Brain microvascular endothelial cell (primary cell): ENCODE measurements at regions not wholly inside any gene's neighbourhood (a gene's known extent, or its start where the extent isn't known, plus 50 kb on each side); places are given as distances from the start of the nearest gene placed in this dataset.

Experiments used
- DNase-seq: peaks from one replicate; pipeline ENCODE4 v3.0.0-alpha.2; 2020
- H3K27ac ChIP-seq: fragments of 250-450 bp; sonication (Bioruptor Pico); 2 replicates; pipeline ENCODE4 v1.5.1; 2020; ENCODE audit warnings: mild to moderate bottlenecking, moderate library complexity
- H3K27me3 ChIP-seq: fragments of 250-450 bp; sonication (Bioruptor Pico); replicated peaks from 2 replicates; pipeline ENCODE4 v1.5.1; 2020; ENCODE audit warnings: mild to moderate bottlenecking
- H3K36me3 ChIP-seq: fragments of 250-450 bp; sonication (Bioruptor Pico); replicated peaks from 2 replicates; pipeline ENCODE4 v1.5.1; 2020; ENCODE audit warnings: mild to moderate bottlenecking
- H3K4me3 ChIP-seq: 2 replicates; pipeline ENCODE4 v1.5.1; 2011; ENCODE audit warnings: low read depth, mild to moderate bottlenecking, control low read depth, low read length, moderate library complexity
- in situ Hi-C: cut with HindIII; loops from 2 replicates; pipeline ENCODE4 v1.10.0; 2017; ENCODE audit warnings: low sequenced_read_pairs, low pct_ligation_motif_present
- TF ChIP-seq, protein P1 (sequence below): IDR thresholded peaks from 2 replicates; pipeline ENCODE4 v1.5.1; 2011; ENCODE audit warnings: low read depth, mild to moderate bottlenecking, moderate library complexity, low read length, control low read depth, inconsistent platforms; ENCODE audit errors: missing control alignments

DNA sequence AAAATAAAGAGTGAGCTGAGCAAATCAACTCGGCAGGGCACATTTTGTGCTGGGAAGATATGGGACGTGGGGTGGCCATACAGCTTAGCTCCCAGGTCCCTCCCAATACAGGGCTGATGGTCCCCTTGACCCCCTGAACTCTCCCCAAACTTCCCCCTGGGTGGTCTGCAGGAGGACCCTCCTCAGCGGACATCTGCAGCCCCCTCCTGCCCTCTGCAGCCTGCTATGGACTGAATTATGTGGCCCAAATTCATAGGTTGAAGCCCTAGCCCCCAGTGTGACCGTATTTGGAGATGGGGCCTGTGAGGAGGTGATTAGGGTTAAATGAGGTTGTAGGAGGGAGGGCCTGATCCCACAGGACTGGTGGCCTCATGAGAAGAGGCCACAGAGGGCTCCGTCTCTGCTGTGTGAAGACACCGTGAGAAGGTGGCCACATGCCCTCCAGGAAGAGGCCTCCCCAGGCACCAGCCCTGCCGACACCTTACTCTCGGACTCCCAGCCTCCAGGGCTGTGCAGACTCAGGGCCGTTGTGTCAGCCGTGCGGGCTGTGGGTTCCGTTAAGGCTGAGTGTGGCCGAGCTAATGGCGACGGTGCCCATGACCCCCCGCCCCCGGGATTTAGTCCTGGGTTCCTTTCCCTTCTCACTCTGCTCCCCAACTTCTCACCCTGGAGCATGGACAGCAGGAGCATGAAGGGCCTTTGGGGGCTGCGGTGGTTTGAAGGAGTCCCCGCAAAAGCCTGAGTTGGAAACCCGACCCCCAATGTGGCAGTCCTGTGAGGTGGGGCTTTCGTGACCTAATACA is 1042.8 kb downstream of the BRD1 start:
- no peak overlapping the region for H3K27ac ChIP-seq
- no peak for DNase-seq
- in situ Hi-C loops, result no loop called here
- TF ChIP-seq, protein P1, sequence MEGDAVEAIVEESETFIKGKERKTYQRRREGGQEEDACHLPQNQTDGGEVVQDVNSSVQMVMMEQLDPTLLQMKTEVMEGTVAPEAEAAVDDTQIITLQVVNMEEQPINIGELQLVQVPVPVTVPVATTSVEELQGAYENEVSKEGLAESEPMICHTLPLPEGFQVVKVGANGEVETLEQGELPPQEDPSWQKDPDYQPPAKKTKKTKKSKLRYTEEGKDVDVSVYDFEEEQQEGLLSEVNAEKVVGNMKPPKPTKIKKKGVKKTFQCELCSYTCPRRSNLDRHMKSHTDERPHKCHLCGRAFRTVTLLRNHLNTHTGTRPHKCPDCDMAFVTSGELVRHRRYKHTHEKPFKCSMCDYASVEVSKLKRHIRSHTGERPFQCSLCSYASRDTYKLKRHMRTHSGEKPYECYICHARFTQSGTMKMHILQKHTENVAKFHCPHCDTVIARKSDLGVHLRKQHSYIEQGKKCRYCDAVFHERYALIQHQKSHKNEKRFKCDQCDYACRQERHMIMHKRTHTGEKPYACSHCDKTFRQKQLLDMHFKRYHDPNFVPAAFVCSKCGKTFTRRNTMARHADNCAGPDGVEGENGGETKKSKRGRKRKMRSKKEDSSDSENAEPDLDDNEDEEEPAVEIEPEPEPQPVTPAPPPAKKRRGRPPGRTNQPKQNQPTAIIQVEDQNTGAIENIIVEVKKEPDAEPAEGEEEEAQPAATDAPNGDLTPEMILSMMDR, result no peak
- no peaks in the 10 kb centered on the region for H3K27me3 ChIP-seq
- no peaks in the 10 kb centered on the region for H3K36me3 ChIP-seq
- no peak overlapping the region for H3K4me3 ChIP-seq

DNA sequence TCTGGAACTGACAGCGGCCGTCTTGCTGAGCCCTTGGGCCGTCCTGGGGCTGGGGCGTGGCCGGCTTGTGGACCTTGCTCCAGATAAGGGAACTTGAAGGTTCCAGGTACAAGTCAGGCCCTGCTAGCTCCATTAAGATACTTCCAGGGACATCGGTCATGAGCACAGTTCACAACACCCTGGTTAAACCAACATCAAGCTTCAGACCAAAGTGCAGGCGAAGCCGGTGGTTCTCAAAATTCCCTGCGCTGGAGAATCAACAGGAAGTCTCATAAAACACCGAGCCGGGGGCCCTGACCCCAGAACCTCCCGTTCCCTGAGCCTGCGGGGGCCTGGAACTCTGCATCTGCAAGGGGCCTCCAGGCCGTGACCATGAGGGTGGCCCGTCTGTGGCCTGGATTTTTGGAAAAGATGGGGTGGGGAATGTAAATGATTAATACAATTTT is 1043.8 kb downstream of the BRD1 start:
- Histone ChIP-seq H3K27me3 (no peaks in the 10 kb centered on the region), H3K36me3 (no peaks in the 10 kb centered on the region), H3K27ac (no peak overlapping the region), H3K4me3 (no peak overlapping the region)
- TF ChIP-seq, protein P1, result no peak
- in situ Hi-C loops, result no loop called here
- no peak for DNase-seq

DNA sequence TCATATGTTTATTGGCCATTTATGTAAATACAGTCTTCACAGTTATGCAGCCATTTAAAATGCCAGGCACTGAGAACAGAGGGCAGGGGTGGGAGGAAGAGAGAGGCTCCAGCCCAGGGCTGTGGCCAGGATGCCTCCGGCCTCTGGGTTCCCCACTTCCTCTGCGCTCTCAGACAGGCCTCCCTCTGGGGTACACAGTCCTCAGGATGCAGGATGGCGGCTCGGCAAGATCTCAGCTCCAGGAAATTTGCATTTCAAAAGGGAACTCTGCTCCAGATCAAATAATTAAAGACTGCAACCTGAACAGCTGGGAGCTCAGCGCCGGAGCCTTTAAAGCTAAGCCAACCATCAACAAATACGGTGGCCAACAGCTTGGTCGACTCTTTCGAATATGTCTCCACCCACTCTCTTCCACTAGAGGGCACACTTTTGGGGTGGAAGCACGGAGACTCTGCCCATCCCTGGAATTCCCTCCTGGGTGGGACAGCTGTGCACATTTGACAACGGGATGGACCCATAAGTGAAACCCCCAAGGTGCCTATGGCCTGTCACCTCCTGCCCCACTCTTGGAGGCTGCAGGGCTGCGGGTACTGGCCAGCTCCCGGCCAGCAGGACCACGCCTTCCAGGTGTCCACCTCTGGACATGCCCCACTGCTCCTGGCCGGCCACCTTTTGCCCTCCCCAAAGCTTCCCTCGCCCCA is 1044.7 kb downstream of the BRD1 start:
- Histone ChIP-seq H3K27ac (no peak overlapping the region), H3K36me3 (no peaks in the 10 kb centered on the region), H3K27me3 (no peaks in the 10 kb centered on the region), H3K4me3 (no peak overlapping the region)
- TF ChIP-seq, protein P1, result no peak
- in situ Hi-C loops, result no loop called here
- no peak for DNase-seq

DNA sequence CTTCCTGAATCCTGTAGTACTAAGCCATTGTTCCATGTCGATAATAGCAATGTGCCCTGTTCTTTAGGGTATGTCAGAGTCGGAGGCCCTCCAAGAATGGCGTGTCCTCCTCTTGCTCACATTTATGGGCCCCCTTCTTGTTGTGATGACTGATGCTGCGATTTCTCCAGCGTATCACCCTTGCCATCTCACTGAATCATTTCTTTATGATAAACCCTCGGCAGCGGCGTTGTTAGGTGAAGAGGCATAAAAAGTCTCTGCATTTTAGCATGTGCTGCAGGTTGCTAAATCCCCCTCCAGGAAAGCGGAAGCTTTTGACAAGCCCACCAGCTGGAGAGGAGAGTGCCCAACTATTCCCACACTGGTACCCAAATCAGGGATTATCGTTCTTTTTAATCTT is 1045.3 kb downstream of the BRD1 start:
- TF ChIP-seq, protein P1, result no peak
- DNase-seq, result no peak
- H3K36me3 ChIP-seq, result no peaks in the 10 kb centered on the region
- H3K27me3 ChIP-seq, result no peaks in the 10 kb centered on the region
- no peak overlapping the region for H3K27ac ChIP-seq
- in situ Hi-C loops, result no loop called here
- H3K4me3 ChIP-seq, result no peak overlapping the region

DNA sequence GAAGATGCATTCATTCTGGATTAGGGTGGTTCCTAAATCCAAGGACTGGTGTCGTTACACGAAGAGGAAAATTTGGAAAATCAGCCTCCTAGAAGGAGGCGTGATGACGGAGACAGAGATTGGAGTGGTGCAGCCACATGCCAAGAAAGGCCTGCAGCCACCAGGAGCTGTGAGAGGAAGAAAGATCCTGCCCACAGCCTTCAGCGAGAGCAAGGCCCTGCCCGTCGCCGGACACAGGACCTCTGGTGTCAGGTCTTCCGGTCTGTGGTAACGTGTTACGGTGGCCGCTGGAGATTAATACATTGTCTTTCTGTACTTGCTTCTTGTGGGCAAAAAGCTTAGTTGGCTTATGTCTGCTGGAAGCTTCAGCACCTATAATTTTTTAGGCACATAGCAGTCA is 1045.8 kb downstream of the BRD1 start:
- no peak for DNase-seq
- TF ChIP-seq, protein P1, result no peak
- in situ Hi-C loops, result no loop called here
- no peak overlapping the region for H3K27ac ChIP-seq
- no peaks in the 10 kb centered on the region for H3K36me3 ChIP-seq
- H3K27me3 ChIP-seq, result no peaks in the 10 kb centered on the region
- H3K4me3 ChIP-seq, result no peak overlapping the region
